PC-3 (cell line): ENCODE measurements at regions not wholly inside any gene's neighbourhood (a gene's known extent, or its start where the extent isn't known, plus 50 kb on each side); places are given as distances from the start of the nearest gene placed in this dataset.
A peak's percentile ranks its signal among the peaks of the same experiment; 100 is the strongest.

ENCODE experiments used
- ATAC-seq: fragments of 200-7000 bp; cut with Tn5 transposase; 2 replicates; pipeline ENCODE4 v1.9.1; 2020; ENCODE audit warnings: mild to moderate bottlenecking, moderate library complexity
- BruUV-seq: library from RNA; stranded (reverse); fragments of 400-500 nt; replicated peaks from 2 replicates; lab custom pipeline; 2021; lab: Mats Ljungman, UMichigan
- CTCF ChIA-PET: fragments of 300-600 bp; sonication (Branson Sonifier 250); formaldehyde crosslinking; loops from one replicate; lab custom pipeline; 2022; ENCODE audit warnings: antibody characterized with exemption; lab: Charles Lee
- POLR2A ChIA-PET: fragments of 300-600 bp; sonication (Branson Sonifier 250); formaldehyde crosslinking; loops from one replicate; lab custom pipeline; 2022; ENCODE audit warnings: antibody characterized with exemption; ENCODE audit not compliant: unreplicated experiment; lab: Charles Lee
- DNase-seq: peaks from one replicate; pipeline ENCODE4 v3.0.0-alpha.2; 2015
- H2AFZ ChIP-seq: fragments of 300-600 bp; sonication (generic); 2 replicates; pipeline ENCODE4 v1.6.0; 2016; ENCODE audit warnings: antibody characterized with exemption, low read length
- H3F3A ChIP-seq: fragments of 300-600 bp; sonication (generic); one replicate; pipeline ENCODE4 v1.6.0; 2017; ENCODE audit warnings: antibody characterized with exemption, low read length, control low read depth, mild to moderate bottlenecking; ENCODE audit not compliant: unreplicated experiment
- H3K27ac ChIP-seq: fragments of 300-600 bp; sonication (generic); 2 replicates; pipeline ENCODE4 v1.5.1; 2016; ENCODE audit warnings: mild to moderate bottlenecking, low read length
- H3K27me3 ChIP-seq: fragments of 300-600 bp; sonication (generic); 2 replicates; pipeline ENCODE4 v1.6.1; 2016; ENCODE audit warnings: low read length, mixed read lengths
- H3K36me3 ChIP-seq: fragments of 300-600 bp; sonication (generic); 2 replicates; pipeline ENCODE4 v1.6.1; 2016; ENCODE audit warnings: low read depth, mixed run types, low read length, mixed read lengths
- H3K4me1 ChIP-seq: fragments of 300-600 bp; sonication (generic); 2 replicates; pipeline ENCODE4 v1.5.1; 2016; ENCODE audit warnings: low read length; ENCODE audit not compliant: insufficient read depth
- H3K4me2 ChIP-seq: fragments of 300-600 bp; sonication (generic); 2 replicates; pipeline ENCODE4 v1.6.0; 2016; ENCODE audit warnings: low read length
- H3K4me3 ChIP-seq: fragments of 300-600 bp; sonication (generic); 2 replicates; pipeline ENCODE4 v1.5.1; 2016; ENCODE audit warnings: mild to moderate bottlenecking, low read length, mixed read lengths
- H3K79me2 ChIP-seq: fragments of 300-600 bp; sonication (generic); 2 replicates; pipeline ENCODE4 v1.6.1; 2017; ENCODE audit warnings: low read length, mixed read lengths
- H3K9ac ChIP-seq: fragments of 300-600 bp; sonication (generic); 2 replicates; pipeline ENCODE4 v1.6.0; 2016; ENCODE audit warnings: mild to moderate bottlenecking, low read length
- H3K9me2 ChIP-seq: fragments of 300-600 bp; sonication (generic); replicated peaks from 2 replicates; pipeline ENCODE4 v1.6.1; 2016; ENCODE audit warnings: mixed run types, low read length, mixed read lengths
- H3K9me3 ChIP-seq: fragments of 300-600 bp; sonication (generic); 2 replicates; pipeline ENCODE4 v1.6.1; 2016; ENCODE audit warnings: low read length, mixed read lengths
- H4K20me1 ChIP-seq: fragments of 300-600 bp; sonication (generic); 2 replicates; pipeline ENCODE4 v1.6.1; 2016; ENCODE audit warnings: low read length, mixed read lengths
- EZH2 ChIP-seq: fragments of 300-600 bp; sonication (generic); IDR thresholded peaks from one replicate; pipeline ENCODE4 v1.6.1; 2017; ENCODE audit warnings: antibody characterized with exemption, mild to moderate bottlenecking, low read length; ENCODE audit not compliant: unreplicated experiment
- EZH2phosphoT487 ChIP-seq: fragments of 300-600 bp; sonication (generic); IDR thresholded peaks from 2 replicates; pipeline ENCODE4 v1.6.1; 2018; ENCODE audit warnings: mild to moderate bottlenecking, antibody characterized with exemption, low read length, borderline replicate concordance
- intact Hi-C: fragments of 100-400 bp; cut with micrococcal nuclease; formaldehyde crosslinking; loops from 2 replicates; pipeline ENCODE4 v1.9.0; 2023
- TF ChIP-seq, protein P1 (sequence below): fragments of 300-600 bp; sonication (generic); conservative IDR thresholded peaks from 2 replicates; pipeline ENCODE4 v1.5.1; 2017; ENCODE audit warnings: antibody characterized with exemption, low read depth, mild to moderate bottlenecking, low read length

DNA sequence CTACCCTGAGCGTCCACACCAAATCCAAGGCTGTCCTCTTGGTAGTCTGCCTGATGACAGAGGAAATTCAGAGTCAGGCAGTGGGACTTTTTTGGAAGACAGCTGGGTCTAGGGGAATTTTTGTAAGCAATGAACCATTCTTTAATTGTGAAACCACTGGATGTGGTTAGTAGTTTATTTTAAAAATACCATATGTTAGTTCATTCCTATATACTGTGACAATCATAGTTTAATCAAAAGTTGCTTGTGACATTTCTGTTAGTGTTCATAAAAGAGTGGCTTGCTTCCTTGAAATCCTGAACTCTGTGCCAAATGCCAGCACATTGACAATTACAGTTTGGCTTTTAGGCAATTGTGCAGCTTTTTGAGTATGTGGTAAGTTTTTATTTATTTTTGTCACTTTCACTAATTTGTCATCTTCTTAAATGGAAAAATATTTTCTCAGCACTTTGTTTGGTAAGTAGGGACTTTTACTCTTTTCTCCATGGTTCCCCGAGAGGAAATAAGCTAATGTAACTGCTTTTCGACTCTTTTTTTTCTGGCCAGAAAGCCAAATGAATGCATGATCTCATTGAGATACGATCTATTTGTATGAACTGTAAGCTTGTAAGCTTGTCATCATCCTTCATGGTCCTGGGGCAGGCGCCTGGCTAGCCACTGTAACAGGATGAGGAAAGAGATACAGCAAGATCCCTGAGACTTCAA lies 72.6 kb upstream of the SLC4A4 start:
- TF ChIP-seq EZH2phosphoT487 (no peak), EZH2 (no peak)
- TF ChIP-seq, protein P1, sequence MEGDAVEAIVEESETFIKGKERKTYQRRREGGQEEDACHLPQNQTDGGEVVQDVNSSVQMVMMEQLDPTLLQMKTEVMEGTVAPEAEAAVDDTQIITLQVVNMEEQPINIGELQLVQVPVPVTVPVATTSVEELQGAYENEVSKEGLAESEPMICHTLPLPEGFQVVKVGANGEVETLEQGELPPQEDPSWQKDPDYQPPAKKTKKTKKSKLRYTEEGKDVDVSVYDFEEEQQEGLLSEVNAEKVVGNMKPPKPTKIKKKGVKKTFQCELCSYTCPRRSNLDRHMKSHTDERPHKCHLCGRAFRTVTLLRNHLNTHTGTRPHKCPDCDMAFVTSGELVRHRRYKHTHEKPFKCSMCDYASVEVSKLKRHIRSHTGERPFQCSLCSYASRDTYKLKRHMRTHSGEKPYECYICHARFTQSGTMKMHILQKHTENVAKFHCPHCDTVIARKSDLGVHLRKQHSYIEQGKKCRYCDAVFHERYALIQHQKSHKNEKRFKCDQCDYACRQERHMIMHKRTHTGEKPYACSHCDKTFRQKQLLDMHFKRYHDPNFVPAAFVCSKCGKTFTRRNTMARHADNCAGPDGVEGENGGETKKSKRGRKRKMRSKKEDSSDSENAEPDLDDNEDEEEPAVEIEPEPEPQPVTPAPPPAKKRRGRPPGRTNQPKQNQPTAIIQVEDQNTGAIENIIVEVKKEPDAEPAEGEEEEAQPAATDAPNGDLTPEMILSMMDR: no peak
- Histone ChIP-seq H3F3A (no peaks in the 10 kb centered on the region), H3K4me3 (no peak overlapping the region), H3K9me2 (no peaks in the 10 kb centered on the region), H3K9me3 (no peaks in the 10 kb centered on the region), H3K4me2 (no peak overlapping the region), H3K36me3 (no peaks in the 10 kb centered on the region), H2AFZ (no peak overlapping the region), H4K20me1 (no peaks in the 10 kb centered on the region), H3K9ac (no peak overlapping the region), H3K4me1 (no peaks in the 10 kb centered on the region), H3K79me2 (no peaks in the 10 kb centered on the region), H3K27me3 (no peaks in the 10 kb centered on the region), H3K27ac (no peak overlapping the region)
- no peak for ATAC-seq
- ChIA-PET CTCF (no interaction called here), POLR2A (no interaction called here)
- BruUV-seq: no TSS peak
- intact Hi-C loops: no loop called here
- DNase-seq: peak; percentile 10

DNA sequence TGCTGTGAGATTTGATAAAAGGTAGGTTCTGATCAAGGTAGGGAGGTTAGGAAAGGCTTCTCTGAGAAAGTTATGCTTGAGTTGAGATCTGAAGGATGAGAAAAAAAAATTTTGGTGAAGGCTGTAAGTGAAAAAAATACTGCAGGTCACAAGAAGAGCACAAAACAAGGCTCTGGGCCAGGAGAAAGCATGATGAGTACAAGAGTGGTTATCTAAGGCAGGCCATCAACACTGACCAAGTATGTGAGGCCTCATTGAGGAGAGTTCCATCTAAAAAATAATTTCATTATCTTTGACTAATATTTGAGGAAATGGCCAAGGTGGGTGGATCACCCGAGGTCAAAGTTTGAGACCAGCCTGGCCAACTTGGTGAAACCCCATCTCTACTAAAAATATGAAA lies 71.6 kb upstream of the SLC4A4 start:
- H3K27me3 ChIP-seq: no peaks in the 10 kb centered on the region
- H3K9me2 ChIP-seq: no peaks in the 10 kb centered on the region
- CTCF ChIA-PET: no interaction called here
- H3K4me1 ChIP-seq: no peaks in the 10 kb centered on the region
- ATAC-seq (no peak), DNase-seq (no peak)
- no peaks in the 10 kb centered on the region for H3K36me3 ChIP-seq
- no peak overlapping the region for H3K4me2 ChIP-seq
- no peak overlapping the region for H3K9ac ChIP-seq
- H2AFZ ChIP-seq: no peak overlapping the region
- H3K9me3 ChIP-seq: no peaks in the 10 kb centered on the region
- no peak overlapping the region for H3K4me3 ChIP-seq
- intact Hi-C loops: no loop called here
- POLR2A ChIA-PET: no interaction called here
- no peaks in the 10 kb centered on the region for H3F3A ChIP-seq
- BruUV-seq: no TSS peak
- no peak for TF ChIP-seq EZH2phosphoT487
- TF ChIP-seq, protein P1: no peak
- no peak for TF ChIP-seq EZH2
- no peaks in the 10 kb centered on the region for H4K20me1 ChIP-seq
- no peaks in the 10 kb centered on the region for H3K79me2 ChIP-seq
- no peak overlapping the region for H3K27ac ChIP-seq

DNA sequence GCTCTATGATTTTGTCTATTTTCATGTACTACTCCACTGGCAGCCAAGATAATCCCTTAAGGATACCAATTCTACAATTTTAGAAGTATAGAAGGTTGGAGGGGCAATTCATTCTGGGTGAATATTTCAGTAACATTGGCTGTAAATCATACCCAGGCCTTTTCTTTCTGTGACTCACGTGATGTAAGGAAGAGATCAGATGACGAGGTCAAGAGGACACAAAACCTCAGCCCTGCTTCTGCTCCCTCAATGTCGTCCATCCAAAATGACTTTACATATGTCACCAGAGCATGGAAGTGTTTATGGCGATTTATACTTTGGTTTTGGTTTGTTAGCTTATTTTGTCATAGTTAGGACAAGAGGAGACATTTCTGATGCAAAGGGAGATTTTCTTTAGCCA lies 70.7 kb upstream of the SLC4A4 start:
- no peak overlapping the region for H3K9ac ChIP-seq
- no TSS peak for BruUV-seq
- no peak for ATAC-seq
- no peaks in the 10 kb centered on the region for H3K9me2 ChIP-seq
- TF ChIP-seq EZH2phosphoT487 (no peak), EZH2 (no peak)
- TF ChIP-seq, protein P1: no peak
- ChIA-PET CTCF (no interaction called here), POLR2A (no interaction called here)
- H3F3A ChIP-seq: no peaks in the 10 kb centered on the region
- intact Hi-C loops: no loop called here
- no peaks in the 10 kb centered on the region for H4K20me1 ChIP-seq
- no peak overlapping the region for H2AFZ ChIP-seq
- H3K27me3 ChIP-seq: no peaks in the 10 kb centered on the region
- H3K9me3 ChIP-seq: no peaks in the 10 kb centered on the region
- H3K4me2 ChIP-seq: no peak overlapping the region
- peak; percentile 15 for DNase-seq
- H3K4me3 ChIP-seq: no peak overlapping the region
- no peaks in the 10 kb centered on the region for H3K36me3 ChIP-seq
- H3K79me2 ChIP-seq: no peaks in the 10 kb centered on the region
- H3K4me1 ChIP-seq: no peaks in the 10 kb centered on the region; the same call in 1 of the 2 replicates
- H3K27ac ChIP-seq: no peak overlapping the region
